ENCODE measurements at regions not wholly inside any gene's neighbourhood (a gene's known extent, or its start where the extent isn't known, plus 50 kb on each side); places are given as distances from the start of the nearest gene placed in this dataset.

DNA sequence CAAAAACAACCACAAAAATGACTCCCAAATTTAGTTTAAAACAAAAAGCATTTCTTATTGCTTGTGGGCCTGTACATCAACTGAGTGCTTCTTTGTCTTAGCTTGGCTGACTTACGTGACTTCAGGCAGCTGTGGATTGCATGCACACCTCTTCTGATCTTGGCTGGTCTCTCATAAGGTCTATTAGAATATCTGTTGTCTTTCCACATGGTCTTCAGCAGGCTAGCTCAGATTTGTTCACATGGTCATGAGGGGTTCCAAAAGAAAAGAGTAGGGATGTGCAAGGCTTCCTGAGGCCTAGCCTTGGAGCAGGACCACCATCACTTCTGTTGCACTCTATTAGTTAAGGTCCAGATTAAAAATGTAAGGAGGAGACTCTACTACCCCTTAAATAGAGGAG lies 120.1 kb downstream of the LRRC70 start:
- no peak for DNase-seq

DNA sequence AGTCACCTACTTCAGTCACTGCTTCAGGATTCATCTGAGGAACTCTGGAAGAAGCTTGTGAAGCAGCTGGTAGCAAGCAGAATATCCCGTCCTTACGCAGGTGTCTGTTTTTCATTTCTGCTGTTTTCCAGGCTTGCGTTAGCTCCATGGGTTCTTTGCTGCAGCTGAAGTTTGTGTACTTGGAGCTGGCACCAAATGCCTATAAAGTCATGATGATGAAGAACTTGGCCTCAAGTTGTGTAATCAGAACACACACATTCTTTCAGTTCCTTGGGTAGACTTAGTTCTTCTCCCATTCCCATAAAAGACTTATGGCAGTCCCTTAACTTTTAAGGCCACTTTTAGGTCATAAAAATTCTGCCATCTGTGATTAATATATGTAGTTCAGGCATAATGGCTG lies 116.7 kb downstream of the LRRC70 start:
- DNase-seq, result no peak

DNA sequence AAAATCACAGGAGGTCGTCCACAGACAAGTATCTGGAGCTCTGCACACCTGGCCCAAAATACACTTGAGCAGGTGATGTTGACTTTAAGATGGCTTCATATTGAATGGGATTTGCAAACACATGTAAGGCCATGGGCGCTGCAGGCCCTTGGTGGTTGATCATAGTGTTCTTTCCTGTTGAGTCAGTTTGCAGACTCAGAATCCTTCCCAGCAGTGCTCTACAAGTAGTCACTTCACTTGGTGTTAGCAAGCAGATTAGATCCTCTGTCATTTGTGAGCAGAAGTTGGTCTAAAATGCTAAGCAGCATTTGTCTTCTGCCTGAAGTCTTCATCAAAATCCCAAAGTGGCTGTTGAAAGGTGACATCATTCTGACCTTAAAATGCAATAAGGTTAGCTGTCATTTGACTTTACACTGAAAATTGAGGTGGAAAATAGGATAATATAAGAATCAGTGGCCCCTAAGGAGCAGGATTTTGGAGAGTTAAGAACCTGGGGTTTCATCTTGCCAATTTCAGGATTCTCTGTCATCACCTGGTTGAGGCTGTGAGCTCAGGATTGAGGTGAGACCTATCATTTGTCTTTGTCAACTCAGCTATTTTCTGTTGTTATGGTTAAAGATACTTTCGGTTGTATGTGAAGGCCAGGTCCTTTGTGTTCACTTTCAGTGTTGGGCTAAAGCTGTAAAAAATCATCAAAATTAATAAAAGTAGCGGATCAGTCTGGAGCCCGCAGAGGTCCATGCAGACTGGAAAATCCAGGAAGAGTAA lies 114.5 kb downstream of the LRRC70 start:
- DNase-seq, result no peak

DNA sequence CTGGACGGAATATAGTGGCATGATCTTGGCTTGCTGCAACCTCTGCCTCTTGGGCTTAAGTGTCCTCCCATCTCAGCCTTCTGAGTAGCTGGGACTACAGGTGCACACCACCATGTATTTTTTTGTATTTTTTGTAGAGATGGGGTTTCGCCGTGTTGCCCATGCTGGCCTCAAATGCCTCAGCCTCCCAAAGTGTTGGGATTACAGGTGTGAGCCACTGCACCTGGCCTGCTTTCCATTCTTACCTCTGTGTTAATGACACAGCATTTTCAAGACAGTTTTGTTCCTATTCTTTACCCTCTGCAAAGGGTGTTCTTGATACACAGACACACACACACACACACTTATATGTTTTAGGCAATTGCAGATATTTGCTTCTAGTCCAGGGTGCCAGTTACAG lies 113.3 kb downstream of the LRRC70 start:
- DNase-seq, result no peak

DNA sequence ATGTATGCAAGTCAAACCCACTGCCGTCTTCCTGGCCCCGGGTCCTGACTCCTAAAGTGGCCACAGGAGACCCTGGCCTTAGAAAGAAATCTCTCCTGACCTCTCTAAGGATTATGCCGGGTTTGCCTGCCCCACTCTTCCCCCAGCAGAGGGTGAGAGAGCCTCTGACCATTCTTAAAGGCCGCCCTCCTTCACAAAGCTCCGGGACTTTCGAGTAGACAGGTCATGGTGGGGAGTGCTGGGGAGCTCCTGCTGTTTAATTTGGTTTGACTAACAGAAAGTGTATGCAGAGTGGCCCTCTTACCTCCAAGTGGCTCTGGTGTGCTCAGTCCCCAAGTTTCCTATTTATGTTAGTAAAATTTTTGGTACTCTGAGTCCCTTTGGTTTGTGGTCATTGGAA lies 111.8 kb downstream of the LRRC70 start:
- no peak for DNase-seq

DNA sequence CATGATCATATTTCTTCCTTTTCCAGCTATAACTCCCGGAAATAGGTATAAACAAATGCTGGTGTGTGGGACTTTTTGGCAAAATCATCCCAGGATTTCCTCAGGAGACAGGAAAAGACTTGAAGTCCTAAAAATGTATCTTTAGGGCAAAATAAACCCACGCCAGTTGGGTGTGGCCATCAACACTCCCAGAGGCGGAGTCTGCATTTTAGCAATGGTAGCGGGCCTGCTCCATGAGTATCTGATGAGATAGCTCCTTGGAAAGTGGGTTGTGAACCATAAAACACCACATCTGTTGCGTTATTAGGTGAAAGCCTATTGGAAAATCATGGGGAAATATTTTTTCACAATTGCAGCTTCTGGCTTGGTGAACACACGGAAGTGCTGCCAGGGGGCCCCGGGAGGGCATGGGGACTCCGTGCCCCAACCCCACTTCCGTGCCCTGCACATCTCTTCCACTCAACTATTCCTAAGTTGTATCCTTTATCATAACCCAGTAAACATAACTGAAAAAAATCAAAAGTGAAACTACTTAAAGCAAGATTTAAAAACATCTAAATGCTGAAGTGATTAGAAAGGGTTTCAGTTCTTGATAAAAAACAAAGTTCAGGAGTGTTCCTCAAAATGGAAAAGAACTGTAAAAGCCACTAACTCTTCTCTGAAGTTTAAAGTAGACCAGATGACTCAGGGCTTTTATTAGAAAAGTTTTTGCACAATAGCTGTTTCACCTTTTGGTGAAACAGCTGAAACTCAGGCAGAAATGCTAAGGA lies 111.2 kb downstream of the LRRC70 start:
- DNase-seq, result no peak

DNA sequence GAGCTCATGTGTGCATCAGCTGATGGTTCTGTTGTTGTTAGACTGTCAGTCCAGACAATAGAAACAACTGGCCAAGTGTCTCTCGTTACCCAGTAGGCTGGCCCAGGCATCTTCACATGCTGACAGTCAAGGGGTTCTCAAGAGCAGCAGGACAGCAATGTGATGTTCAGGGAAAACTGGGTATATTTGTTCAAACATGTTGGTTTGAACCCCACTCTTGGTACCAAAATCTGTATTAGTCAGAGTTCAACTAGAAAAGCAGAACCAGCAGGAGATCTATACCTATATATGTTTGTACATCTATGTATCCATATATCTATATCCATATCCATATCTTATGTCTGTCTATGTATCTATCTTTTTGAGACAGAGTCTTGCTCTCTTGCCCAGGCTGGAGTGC lies 108.1 kb downstream of the LRRC70 start:
- DNase-seq, result no peak

DNA sequence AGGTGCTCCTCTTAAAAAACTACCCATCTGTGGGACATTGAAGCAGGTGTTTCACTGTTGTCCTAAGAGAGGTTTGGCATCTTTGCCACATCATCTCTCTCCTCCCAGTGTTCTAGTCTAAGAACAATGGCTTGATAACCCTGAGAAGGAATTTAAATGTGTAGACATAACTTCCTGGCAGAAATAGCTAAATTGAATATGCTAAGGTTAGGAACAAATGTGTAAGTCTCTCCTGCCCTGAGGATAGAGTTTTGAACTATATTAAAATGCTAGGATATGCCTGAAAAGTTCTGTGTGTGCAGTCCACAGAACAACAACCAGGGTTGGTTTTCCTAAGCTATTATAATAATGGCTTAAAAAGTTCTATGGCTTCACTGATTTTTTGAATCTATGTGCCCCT lies 106.6 kb downstream of the LRRC70 start:
- DNase-seq, result no peak

DNA sequence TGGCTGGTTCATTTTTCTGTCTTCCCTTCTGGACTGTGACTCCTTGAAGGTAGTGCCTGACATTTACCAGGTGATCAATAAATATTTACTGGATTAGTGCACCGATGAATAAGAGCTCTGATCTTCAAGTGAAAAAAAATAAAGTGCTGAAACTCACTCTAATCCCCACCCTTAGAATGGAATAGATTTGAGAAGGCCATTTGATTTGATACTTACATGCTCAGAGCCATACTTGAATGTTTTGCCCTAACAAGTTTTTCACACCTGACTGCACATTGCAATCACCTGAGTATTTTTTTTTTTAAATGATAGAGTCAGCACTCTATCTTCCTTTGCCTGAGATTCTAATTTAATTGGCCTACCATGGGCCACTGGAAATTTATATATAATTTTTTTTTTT lies 105.7 kb downstream of the LRRC70 start:
- no peak for DNase-seq

DNA sequence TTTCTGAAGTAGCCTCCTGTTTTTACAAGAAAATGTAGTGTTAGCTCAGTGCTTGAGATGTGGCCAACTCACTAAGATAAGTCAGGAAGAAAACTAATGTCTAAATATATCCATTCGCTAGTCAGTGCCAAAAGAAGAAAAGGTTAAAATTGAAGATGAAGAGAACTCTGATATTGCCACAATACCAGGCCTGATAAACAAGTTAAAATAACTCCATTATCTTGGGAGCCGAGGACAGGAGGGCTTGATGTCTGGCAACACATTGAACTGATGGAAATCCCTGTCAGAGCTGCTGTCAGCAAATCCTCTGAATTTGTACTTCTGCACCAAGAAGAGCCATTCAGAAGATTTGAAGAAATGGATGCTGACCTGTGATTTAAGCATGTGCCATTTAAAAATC lies 103.4 kb downstream of the LRRC70 start:
- no peak for DNase-seq

DNA sequence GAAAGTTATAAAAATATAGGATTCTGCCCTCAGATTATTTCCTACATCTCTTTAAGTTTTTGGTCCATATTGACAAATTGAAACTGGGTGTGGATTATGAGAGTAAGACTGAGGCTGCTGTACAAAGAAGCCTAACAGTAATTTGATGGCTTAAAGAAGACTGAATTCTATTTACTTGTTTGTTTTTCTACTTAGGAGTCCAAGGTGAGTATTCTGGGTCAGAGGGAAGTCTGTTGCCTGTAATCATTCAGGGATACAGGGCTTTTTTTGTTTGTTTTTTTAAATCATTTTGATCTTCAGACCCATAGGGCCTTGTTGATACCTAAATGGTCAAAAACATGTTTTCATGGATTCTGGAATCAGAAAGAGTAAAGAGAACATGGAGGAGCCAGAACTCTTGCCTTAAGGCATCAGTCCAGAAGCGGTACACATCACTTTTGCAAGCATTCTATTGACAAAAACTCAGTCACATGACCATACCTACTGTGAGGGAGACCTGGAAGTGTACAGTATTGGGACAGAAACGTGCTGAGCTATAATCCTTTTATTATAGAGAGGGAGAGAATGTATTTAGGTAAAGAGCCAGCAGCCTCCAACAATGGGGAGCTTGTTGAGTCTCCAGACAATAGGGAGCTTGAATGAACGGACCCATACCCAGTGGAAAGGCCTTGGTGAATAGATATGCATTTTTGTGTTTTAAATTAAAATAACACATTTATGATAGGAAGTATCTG lies 102.7 kb downstream of the LRRC70 start:
- no peak for DNase-seq

DNA sequence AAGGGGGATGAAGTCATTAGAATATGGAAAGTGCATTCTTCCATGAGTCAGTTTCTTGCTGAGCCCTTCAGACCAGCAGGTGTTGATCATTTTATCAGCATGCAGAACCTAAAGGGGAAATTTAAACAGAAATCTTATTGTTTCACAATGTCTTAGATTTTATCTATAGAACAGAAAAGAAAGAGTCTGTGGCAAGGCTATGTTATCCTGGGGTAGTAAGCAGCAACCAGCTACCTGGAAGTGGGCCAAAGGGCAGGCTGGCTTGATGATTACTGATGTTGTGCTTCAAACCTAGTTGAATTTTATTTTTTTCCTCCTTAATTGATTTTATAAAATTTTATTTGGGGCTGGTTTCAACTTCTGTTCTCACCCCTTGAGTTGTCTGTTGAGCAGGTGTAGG lies 101.5 kb downstream of the LRRC70 start:
- no peak for DNase-seq

Data from NCI-H524 (cell line).